DLD1 (cell line): ENCODE measurements at regions not wholly inside any gene's neighbourhood (a gene's known extent, or its start where the extent isn't known, plus 50 kb on each side); places are given as distances from the start of the nearest gene placed in this dataset.
"Not testable (repeated sequence)": the region's sequence is repeated elsewhere in the genome, so short reads cannot be mapped to it uniquely, and the experiment has no call there.

Source experiments
- in situ Hi-C: cut with HindIII; loops from 2 replicates; pipeline ENCODE4 v1.10.0; 2017; ENCODE audit warnings: low sequenced_read_pairs

GRCh38 chr17:45585794-45586650, 95.5 kb upstream of the PLEKHM1 start:
- in situ Hi-C loops, result not testable (repeated sequence)

- in situ Hi-C loops, result not testable (repeated sequence)
Measured at GRCh38 chr17:45586651-45586934, 96.1 kb upstream of the PLEKHM1 start.

- in situ Hi-C loops, result not testable (repeated sequence)
Measured at GRCh38 chr17:45592433-45592923, 102.0 kb upstream of the PLEKHM1 start.

GRCh38 chr17:45596347-45596746, 105.8 kb upstream of the PLEKHM1 start:
- in situ Hi-C loops, result not testable (repeated sequence)

- in situ Hi-C loops, result not testable (repeated sequence)
Measured at GRCh38 chr17:45600052-45601012, 109.8 kb upstream of the PLEKHM1 start.

- in situ Hi-C loops, result not testable (repeated sequence)
Measured at GRCh38 chr17:45601013-45601412, 110.5 kb upstream of the PLEKHM1 start.

GRCh38 chr17:45601605-45602539, 111.4 kb upstream of the PLEKHM1 start:
- in situ Hi-C loops, result not testable (repeated sequence)

- in situ Hi-C loops, result not testable (repeated sequence)
Measured at GRCh38 chr17:45605751-45606150, 115.2 kb upstream of the PLEKHM1 start.

GRCh38 chr17:45619984-45620405, 129.5 kb upstream of the PLEKHM1 start:
- in situ Hi-C loops, result not testable (repeated sequence)

- in situ Hi-C loops, result not testable (repeated sequence)
Measured at GRCh38 chr17:45620468-45620867, 129.9 kb upstream of the PLEKHM1 start.

- in situ Hi-C loops, result not testable (repeated sequence)
Measured at GRCh38 chr17:45621087-45621486, 130.6 kb upstream of the PLEKHM1 start.

- in situ Hi-C loops, result not testable (repeated sequence)
Measured at GRCh38 chr17:45622295-45622694, 131.8 kb upstream of the PLEKHM1 start.

- in situ Hi-C loops, result loop anchor here (25.0 kb wide), 2 partner anchors 109 to 209 kb away; partner anchors contain the start of gene SPPL2C
Measured at GRCh38 chr17:45628019-45628418, 137.5 kb upstream of the PLEKHM1 start.

GRCh38 chr17:45631941-45632340, 141.4 kb upstream of the PLEKHM1 start:
- in situ Hi-C loops, result loop anchor here (25.0 kb wide), 2 partner anchors 105 to 205 kb away; partner anchors contain the start of gene SPPL2C

GRCh38 chr17:45639297-45639849, 144.7 kb upstream of the CRHR1 start:
- in situ Hi-C loops, result loop anchor here (25.0 kb wide), 2 partner anchors 98 to 198 kb away; partner anchors contain the start of gene SPPL2C

GRCh38 chr17:45640141-45640850, 143.8 kb upstream of the CRHR1 start:
- in situ Hi-C loops, result loop anchor here (25.0 kb wide), 2 partner anchors 97 to 197 kb away; partner anchors contain the start of gene SPPL2C

GRCh38 chr17:45641541-45641940, 142.6 kb upstream of the CRHR1 start:
- in situ Hi-C loops, result loop anchor here (25.0 kb wide), 2 partner anchors 96 to 196 kb away; partner anchors contain the start of gene SPPL2C

GRCh38 chr17:45643591-45643990, 140.5 kb upstream of the CRHR1 start:
- in situ Hi-C loops, result loop anchor here (25.0 kb wide), 2 partner anchors 94 to 194 kb away; partner anchors contain the start of gene SPPL2C

GRCh38 chr17:45644637-45645036, 139.5 kb upstream of the CRHR1 start:
- in situ Hi-C loops, result loop anchor here (25.0 kb wide), 2 partner anchors 93 to 193 kb away; partner anchors contain the start of gene SPPL2C
